ENCODE measurements at regions not wholly inside any gene's neighbourhood (a gene's known extent, or its start where the extent isn't known, plus 50 kb on each side); places are given as distances from the start of the nearest gene placed in this dataset.

DNA sequence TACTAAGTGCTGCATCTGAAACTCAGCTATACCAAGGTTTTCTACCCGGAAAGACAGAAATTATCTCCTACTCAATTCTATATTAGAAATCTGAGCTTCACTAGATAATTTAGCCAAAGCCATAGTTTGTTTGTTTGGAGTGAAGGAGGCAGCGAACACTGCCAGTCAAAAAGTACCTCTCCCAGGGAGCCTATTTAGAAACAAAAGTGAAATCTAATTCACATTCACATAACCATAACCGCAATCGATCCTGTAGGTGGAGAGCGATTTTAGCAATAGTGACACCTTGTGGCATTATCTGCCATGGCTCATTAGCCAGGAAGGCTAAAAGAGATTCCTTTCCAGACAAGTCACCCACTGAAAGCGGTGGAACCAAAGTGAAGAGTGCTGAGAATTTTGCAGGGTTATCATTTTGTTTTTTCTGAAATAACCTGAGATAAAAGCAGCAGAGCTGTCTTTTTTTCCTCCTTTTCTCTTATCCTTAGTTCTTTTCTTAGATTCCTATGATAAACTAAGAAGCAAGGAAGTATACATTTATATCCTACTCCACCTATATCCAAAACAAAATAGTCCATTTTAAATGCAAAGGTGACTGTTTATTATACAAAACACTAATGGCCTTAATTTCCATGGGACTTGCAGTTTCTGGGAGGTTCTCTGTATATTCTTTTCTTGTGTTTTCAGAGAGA lies 83.7 kb upstream of the BET1 start (continued):
- TF ChIP-seq, protein P1, sequence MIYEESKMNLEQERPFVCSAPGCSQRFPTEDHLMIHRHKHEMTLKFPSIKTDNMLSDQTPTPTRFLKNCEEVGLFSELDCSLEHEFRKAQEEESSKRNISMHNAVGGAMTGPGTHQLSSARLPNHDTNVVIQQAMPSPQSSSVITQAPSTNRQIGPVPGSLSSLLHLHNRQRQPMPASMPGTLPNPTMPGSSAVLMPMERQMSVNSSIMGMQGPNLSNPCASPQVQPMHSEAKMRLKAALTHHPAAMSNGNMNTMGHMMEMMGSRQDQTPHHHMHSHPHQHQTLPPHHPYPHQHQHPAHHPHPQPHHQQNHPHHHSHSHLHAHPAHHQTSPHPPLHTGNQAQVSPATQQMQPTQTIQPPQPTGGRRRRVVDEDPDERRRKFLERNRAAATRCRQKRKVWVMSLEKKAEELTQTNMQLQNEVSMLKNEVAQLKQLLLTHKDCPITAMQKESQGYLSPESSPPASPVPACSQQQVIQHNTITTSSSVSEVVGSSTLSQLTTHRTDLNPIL (CRISPR knock-in tag; IDR thresholded peaks at IDR 0.05; ENCODE audit: low read depth): no peak

DNA sequence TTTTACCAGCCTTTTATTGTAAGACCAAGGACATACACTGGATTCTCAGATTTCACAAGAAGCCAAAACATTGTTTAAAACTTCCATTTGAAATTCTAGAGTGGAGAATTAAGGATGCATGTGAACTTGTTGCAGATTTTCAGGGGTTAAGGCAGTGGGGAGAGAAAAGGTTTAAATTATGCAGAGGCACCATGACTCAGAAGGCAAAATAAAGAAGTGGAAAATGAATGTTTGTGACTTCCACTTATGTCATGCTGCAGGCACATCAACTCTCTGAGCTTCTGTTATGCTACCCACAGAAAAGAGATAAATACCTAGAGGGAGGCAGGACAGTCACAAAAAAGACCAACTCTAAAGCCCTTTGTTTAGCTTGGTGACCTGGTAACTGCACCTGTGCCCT lies 84.4 kb upstream of the BET1 start:
- TF ChIP-seq, protein P2, sequence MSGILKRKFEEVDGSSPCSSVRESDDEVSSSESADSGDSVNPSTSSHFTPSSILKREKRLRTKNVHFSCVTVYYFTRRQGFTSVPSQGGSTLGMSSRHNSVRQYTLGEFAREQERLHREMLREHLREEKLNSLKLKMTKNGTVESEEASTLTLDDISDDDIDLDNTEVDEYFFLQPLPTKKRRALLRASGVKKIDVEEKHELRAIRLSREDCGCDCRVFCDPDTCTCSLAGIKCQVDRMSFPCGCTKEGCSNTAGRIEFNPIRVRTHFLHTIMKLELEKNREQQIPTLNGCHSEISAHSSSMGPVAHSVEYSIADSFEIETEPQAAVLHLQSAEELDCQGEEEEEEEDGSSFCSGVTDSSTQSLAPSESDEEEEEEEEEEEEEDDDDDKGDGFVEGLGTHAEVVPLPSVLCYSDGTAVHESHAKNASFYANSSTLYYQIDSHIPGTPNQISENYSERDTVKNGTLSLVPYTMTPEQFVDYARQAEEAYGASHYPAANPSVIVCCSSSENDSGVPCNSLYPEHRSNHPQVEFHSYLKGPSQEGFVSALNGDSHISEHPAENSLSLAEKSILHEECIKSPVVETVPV (CRISPR knock-in tag; IDR thresholded peaks at IDR 0.05): no peak
- TF ChIP-seq ZNF70 (CRISPR knock-in tag; IDR thresholded peaks at IDR 0.05): no peak
- TF ChIP-seq, protein P3, sequence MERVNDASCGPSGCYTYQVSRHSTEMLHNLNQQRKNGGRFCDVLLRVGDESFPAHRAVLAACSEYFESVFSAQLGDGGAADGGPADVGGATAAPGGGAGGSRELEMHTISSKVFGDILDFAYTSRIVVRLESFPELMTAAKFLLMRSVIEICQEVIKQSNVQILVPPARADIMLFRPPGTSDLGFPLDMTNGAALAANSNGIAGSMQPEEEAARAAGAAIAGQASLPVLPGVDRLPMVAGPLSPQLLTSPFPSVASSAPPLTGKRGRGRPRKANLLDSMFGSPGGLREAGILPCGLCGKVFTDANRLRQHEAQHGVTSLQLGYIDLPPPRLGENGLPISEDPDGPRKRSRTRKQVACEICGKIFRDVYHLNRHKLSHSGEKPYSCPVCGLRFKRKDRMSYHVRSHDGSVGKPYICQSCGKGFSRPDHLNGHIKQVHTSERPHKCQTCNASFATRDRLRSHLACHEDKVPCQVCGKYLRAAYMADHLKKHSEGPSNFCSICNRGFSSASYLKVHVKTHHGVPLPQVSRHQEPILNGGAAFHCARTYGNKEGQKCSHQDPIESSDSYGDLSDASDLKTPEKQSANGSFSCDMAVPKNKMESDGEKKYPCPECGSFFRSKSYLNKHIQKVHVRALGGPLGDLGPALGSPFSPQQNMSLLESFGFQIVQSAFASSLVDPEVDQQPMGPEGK (CRISPR knock-in tag; IDR thresholded peaks at IDR 0.05; ENCODE audit: borderline replicate concordance): no peak
- TF ChIP-seq, protein P1 (CRISPR knock-in tag; IDR thresholded peaks at IDR 0.05; ENCODE audit: low read depth): no peak
- TF ChIP-seq, protein P4, sequence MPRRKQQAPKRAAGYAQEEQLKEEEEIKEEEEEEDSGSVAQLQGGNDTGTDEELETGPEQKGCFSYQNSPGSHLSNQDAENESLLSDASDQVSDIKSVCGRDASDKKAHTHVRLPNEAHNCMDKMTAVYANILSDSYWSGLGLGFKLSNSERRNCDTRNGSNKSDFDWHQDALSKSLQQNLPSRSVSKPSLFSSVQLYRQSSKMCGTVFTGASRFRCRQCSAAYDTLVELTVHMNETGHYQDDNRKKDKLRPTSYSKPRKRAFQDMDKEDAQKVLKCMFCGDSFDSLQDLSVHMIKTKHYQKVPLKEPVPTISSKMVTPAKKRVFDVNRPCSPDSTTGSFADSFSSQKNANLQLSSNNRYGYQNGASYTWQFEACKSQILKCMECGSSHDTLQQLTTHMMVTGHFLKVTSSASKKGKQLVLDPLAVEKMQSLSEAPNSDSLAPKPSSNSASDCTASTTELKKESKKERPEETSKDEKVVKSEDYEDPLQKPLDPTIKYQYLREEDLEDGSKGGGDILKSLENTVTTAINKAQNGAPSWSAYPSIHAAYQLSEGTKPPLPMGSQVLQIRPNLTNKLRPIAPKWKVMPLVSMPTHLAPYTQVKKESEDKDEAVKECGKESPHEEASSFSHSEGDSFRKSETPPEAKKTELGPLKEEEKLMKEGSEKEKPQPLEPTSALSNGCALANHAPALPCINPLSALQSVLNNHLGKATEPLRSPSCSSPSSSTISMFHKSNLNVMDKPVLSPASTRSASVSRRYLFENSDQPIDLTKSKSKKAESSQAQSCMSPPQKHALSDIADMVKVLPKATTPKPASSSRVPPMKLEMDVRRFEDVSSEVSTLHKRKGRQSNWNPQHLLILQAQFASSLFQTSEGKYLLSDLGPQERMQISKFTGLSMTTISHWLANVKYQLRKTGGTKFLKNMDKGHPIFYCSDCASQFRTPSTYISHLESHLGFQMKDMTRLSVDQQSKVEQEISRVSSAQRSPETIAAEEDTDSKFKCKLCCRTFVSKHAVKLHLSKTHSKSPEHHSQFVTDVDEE (CRISPR knock-in tag; IDR thresholded peaks at IDR 0.05): no peak
- TF ChIP-seq ZC3H10 (CRISPR knock-in tag; IDR thresholded peaks at IDR 0.05): no peak
- no peak for TF ChIP-seq RARB (CRISPR knock-in tag; IDR thresholded peaks at IDR 0.05)
- TF ChIP-seq TCF4 (CRISPR knock-in tag; IDR thresholded peaks at IDR 0.05; ENCODE audit: borderline replicate concordance): no peak
- TF ChIP-seq GLIS3 (CRISPR knock-in tag; IDR thresholded peaks at IDR 0.05): no peak
- no peak for TF ChIP-seq ZFP30 (CRISPR knock-in tag; IDR thresholded peaks at IDR 0.05)
- no peak for TF ChIP-seq SNAI2 (CRISPR knock-in tag; IDR thresholded peaks at IDR 0.05)
- no peak for TF ChIP-seq OSR1 (CRISPR knock-in tag; IDR thresholded peaks at IDR 0.05)
- no peak for TF ChIP-seq ZNF8 (CRISPR knock-in tag; IDR thresholded peaks at IDR 0.05)
- TF ChIP-seq ZNF565 (CRISPR knock-in tag; conservative IDR thresholded peaks at IDR 0.05; ENCODE audit: low read depth): no peak
- no peak for TF ChIP-seq PPARA (CRISPR knock-in tag; IDR thresholded peaks at IDR 0.05; ENCODE audit: borderline replicate concordance)
- TF ChIP-seq BACH2 (CRISPR knock-in tag; IDR thresholded peaks at IDR 0.05; ENCODE audit: borderline replicate concordance): no peak
- peak; percentile 76 for ATAC-seq

DNA sequence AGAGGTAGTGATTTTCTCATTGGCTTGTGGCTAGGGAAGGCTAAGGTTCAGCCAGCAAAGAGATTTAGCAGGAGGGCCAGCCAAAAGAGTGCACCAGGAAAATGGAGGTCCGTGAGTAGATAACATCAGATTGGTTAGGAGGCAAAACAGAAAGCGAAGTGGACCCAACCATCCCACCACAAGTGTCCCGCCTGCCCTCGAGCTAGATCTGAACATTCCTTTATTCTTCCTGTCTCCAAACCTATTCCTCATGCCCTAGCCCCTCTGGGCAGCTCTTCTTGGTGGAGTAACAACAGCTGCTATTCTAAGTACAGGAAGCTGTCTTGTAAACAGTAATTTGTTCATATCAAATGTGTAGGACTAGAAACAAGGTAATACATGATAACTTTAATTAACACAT lies 85.7 kb upstream of the BET1 start:
- no peak for ATAC-seq
- TF ChIP-seq, protein P5, sequence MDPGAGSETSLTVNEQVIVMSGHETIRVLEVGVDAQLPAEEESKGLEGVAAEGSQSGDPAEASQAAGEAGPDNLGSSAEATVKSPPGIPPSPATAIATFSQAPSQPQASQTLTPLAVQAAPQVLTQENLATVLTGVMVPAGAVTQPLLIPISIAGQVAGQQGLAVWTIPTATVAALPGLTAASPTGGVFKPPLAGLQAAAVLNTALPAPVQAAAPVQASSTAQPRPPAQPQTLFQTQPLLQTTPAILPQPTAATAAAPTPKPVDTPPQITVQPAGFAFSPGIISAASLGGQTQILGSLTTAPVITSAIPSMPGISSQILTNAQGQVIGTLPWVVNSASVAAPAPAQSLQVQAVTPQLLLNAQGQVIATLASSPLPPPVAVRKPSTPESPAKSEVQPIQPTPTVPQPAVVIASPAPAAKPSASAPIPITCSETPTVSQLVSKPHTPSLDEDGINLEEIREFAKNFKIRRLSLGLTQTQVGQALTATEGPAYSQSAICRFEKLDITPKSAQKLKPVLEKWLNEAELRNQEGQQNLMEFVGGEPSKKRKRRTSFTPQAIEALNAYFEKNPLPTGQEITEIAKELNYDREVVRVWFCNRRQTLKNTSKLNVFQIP (CRISPR knock-in tag; IDR thresholded peaks at IDR 0.05; ENCODE audit: borderline replicate concordance, low read depth): no peak
- TF ChIP-seq TCF4 (CRISPR knock-in tag; IDR thresholded peaks at IDR 0.05; ENCODE audit: borderline replicate concordance): no peak
- no peak for TF ChIP-seq TOX (CRISPR knock-in tag; IDR thresholded peaks at IDR 0.05; ENCODE audit: borderline replicate concordance)
- no peak for TF ChIP-seq SNAI2 (CRISPR knock-in tag; IDR thresholded peaks at IDR 0.05)
- no peak for TF ChIP-seq RARB (CRISPR knock-in tag; IDR thresholded peaks at IDR 0.05)
- no peak for TF ChIP-seq ZC3H10 (CRISPR knock-in tag; IDR thresholded peaks at IDR 0.05)
- no peak for TF ChIP-seq ZNF565 (CRISPR knock-in tag; conservative IDR thresholded peaks at IDR 0.05; ENCODE audit: low read depth)
- no peak for TF ChIP-seq GLIS3 (CRISPR knock-in tag; IDR thresholded peaks at IDR 0.05)
- TF ChIP-seq CSDC2 (CRISPR knock-in tag; IDR thresholded peaks at IDR 0.05): no peak
- TF ChIP-seq, protein P1 (CRISPR knock-in tag; IDR thresholded peaks at IDR 0.05; ENCODE audit: low read depth): no peak
- TF ChIP-seq ESRRG (CRISPR knock-in tag; IDR thresholded peaks at IDR 0.05): no peak
- TF ChIP-seq, protein P2 (CRISPR knock-in tag; IDR thresholded peaks at IDR 0.05): no peak
- no peak for TF ChIP-seq BACH2 (CRISPR knock-in tag; IDR thresholded peaks at IDR 0.05; ENCODE audit: borderline replicate concordance)
- TF ChIP-seq ZNF70 (CRISPR knock-in tag; IDR thresholded peaks at IDR 0.05): no peak

Measured in SK-N-SH treated with all-trans-retinoic acid at 6 μM for 48 hours (cell line).